ENCODE measurements at regions not wholly inside any gene's neighbourhood (a gene's known extent, or its start where the extent isn't known, plus 50 kb on each side); places are given as distances from the start of the nearest gene placed in this dataset.
"Not testable (repeated sequence)": the region's sequence is repeated elsewhere in the genome, so short reads cannot be mapped to it uniquely, and the experiment has no call there.

- FAIRE-seq = no peak
Observed at GRCh38 chr4:62640296-62640695, 1440.2 kb downstream of the ADGRL3 start.

DNA sequence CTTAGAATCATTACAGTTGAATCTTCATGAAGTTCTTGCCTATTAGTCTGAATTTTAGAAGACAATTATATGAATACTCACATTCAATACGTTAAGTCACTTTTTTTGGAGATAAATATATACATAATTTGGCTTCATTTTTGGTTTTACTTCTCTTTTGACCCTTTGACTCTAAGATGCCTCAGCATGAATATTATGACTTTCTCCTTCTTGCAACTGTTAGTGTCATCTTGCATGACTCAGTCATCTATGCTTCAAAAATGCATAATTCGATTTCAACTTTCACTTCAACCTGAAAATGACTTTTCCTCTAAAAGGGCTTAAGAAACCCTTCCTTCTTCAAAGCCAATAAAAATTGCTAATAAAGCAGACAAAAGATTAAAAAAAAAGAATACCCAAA is 1427.5 kb downstream of the ADGRL3 start:
- no peak for FAIRE-seq

DNA sequence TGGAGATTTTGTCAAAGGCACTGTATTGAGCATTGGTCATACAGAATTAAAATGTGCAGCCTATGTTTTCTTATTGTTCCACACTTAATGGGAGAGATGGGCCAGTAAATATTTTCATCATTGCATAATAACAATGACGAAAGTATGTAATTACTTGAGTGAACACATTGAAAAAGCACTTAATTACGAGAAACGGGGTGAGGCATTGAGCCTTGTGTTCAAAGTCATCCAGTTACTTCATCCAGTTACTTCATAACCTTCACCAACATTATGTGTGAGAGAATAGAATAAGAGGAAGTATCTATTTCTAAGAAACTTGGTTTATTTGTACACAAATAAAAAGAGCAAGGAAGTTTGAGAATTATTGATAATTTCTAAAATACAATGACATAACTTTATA is 1427.0 kb downstream of the ADGRL3 start:
- no peak for FAIRE-seq

DNA sequence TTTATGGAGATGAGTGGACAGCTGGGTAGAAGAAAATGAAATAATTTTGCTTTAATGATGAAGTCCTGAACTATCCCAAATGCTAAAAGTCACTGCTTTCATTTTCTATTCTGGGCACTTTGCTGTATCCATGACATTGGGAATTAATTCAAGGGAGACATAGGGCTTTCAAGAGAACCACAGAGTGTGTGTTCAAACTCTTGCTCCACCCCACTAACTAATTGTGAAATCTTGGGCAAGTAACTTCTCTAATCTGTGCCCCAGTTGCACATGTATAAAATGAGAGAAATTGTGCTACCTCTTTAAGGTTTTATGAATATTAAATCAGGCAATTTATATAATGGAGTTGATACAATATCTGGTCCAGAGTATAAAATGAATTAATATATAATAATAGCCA is 1422.0 kb downstream of the ADGRL3 start:
- FAIRE-seq = no peak

DNA sequence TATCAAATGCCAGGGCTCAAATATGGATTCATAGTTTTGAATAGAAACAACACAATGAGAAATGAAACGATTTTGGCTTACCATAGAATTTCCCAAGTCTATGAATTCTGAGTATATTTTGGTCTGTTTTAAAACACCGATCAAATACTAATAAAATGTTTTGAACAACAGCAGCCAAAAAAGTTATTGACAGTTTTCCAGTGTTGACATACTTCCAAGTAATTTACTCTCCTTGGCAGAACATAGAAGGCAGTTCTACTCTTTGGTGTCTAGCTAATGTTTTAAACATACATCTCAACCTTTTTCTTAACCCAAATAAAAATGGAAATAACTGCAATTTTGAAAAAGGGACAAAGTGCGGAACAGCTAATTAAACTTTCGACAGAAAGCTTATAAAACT is 1419.8 kb downstream of the ADGRL3 start:
- no peak for FAIRE-seq

GRCh38 chr4:62618042-62618441 is 1417.9 kb downstream of the ADGRL3 start:
- FAIRE-seq = no peak

DNA sequence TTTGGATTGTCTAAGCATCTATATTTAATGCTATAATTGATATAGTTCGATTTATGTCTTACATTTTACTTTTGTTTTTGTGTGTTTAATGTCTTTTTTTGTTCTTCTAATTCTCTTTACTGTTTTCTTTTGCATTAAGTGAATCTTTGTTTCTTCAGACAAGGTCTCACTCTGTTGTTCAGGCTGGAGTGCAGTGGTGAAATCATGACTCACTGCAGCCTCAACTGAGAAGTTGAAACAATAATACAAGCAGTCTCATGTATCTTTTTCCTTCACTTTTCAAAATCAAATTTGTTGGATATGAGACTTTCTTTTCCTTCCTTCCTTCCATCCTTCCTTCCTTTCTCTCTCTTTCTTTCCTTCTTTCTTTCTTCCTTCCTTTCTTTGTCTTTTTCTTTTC is 1401.6 kb downstream of the ADGRL3 start:
- no peak for FAIRE-seq

DNA sequence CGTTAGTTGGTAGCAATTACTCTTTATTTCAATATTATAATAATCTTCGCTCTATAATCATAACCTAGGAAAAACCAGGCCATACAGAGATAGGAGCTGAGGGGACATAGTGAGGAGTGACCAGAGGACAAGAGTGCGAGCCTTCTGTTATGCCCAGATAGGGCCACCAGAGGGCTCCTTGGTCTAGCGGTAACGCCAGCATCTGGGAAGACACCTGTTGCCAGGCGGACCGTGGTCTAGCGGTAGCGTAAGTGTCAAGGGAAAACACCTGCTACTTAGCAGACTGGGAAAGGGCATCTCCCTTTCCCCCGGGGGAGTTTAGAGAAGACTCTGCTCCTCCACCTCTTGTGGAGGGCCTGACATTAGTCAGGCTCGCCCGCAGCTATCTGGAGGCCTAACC is 1395.1 kb downstream of the ADGRL3 start:
- not testable (repeated sequence) for FAIRE-seq

GRCh38 chr4:62591756-62592155 is 1391.6 kb downstream of the ADGRL3 start:
- no peak for FAIRE-seq

DNA sequence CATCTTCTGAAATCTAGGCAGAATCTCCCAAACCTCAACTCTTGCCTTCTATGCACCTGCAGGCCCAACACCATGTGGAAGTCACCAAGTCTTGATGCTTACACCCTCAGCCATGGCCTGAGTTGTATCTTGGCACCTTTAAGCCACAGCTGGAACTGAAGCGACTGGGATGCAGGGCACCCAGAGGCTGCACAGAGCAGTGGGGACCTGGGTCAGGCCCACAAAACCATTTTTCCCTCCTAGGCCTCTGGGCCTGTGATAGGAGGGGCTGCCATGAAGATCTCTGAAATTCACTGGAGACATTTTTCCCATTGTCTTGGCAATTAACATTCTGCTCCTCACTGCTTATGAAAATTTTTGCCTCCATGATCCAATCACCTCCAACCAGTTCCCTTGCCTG is 1388.5 kb downstream of the ADGRL3 start:
- FAIRE-seq = no peak

DNA sequence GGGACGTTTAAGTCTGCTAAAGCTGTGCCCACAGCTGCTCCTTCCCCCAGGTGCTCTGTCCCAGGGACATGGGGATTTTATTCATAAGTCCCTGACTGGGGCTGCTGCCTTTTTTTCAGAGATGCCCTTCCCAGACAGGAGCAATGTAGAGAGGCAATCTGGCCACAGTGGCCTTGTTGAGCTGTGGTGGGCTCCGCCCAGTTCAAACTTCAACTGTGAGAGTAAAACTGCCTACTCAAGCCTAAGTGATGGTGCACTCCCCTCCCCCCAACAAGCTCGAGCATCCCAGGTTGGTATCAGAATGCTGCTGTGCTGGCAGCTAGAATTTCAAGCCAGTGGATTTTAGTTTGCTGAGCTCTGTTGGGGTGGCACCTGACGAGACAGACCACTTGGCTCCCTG is 1371.4 kb downstream of the ADGRL3 start:
- no peak for FAIRE-seq

DNA sequence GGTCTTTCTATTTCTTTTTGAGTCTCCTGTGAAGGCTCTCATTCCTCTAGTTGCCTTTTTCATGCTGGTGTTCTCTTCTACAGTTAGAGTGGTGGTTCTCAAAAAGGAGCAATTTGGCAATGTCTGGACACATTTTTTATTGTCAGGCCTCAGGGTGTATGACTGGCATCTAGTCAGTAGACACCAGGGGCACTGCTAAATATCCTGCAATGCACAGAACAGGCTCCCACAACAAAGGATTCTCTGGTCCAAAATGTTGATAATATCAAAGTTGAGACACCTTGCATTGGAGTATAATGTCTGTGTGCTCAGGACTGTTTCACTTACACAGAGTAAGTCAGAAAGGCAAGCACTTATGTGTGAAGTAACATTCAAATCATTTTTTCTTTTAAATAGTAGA is 1360.7 kb downstream of the ADGRL3 start:
- no peak for FAIRE-seq

GRCh38 chr4:62550121-62550520 is 1350.0 kb downstream of the ADGRL3 start:
- no peak for FAIRE-seq

- no peak for FAIRE-seq
Observed at GRCh38 chr4:62549601-62550000, 1349.5 kb downstream of the ADGRL3 start.

GRCh38 chr4:62548765-62549164 is 1348.6 kb downstream of the ADGRL3 start:
- no peak for FAIRE-seq

GRCh38 chr4:62548108-62548524 is 1348.0 kb downstream of the ADGRL3 start:
- no peak for FAIRE-seq

GRCh38 chr4:62544428-62544827 is 1344.3 kb downstream of the ADGRL3 start:
- no peak for FAIRE-seq

DNA sequence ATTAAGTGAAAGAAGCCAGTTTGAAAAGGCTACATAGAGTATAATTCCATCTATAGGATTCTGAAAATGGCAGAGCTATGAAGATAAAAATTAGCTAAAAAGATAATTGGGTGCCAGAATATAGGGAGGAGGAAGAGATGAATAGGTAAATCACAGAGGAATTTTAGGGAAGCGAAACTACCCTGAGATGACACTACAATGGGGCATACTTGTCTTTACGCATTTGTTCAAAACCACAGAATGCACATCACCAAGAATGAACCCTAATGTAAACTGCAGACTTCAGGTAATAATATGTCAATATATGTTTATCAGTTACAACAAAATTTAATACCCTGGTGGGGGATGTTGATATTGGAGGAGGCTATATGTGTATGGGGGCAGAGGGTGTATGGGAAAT is 1342.9 kb downstream of the ADGRL3 start:
- no peak for FAIRE-seq

- no peak for FAIRE-seq
Observed at GRCh38 chr4:62533573-62533972, 1333.4 kb downstream of the ADGRL3 start.

GRCh38 chr4:62531731-62532130 is 1331.6 kb downstream of the ADGRL3 start:
- no peak for FAIRE-seq

DNA sequence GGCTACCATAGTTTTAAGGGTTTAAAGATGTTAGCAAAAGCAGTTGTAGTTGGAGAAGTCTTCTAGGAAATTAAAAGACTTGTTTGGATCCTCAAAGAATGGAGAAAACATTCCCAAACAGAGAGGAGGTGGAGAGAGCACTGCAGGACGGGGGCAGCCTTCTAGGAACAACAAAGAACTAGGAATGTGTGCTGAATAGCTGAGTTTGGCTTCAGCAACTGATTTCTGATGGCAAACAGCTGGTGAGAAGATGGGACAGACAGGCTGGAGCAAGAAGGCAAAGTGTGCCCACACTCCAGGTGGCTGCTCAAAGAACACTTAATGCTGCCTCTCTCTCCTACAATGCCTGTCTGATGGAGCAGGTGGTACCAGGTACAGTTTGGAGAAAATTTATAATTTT is 1331.1 kb downstream of the ADGRL3 start:
- FAIRE-seq = no peak

GRCh38 chr4:62528874-62529273 is 1328.7 kb downstream of the ADGRL3 start:
- FAIRE-seq = no peak

DNA sequence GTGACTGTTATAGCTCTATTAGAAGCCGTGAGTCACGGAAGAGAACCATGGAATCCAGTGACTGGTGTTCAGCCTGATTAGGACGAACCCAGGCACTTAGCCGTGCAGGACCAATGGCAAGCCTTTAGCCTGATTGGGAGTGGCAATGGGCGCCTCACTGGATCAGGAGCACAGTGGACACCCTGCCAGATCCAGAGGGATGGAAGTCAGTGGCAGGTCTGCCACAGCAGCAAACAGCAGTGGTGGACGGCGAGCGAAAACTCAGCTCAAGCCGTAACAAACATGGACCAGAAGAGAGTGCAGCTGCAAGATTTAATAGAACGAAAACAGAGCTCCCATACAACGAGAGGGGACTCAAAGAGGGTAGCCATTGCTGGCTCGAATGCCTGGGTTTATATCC is 1326.5 kb downstream of the ADGRL3 start:
- no peak for FAIRE-seq

GRCh38 chr4:62523256-62523655 is 1323.1 kb downstream of the ADGRL3 start:
- FAIRE-seq = no peak

- no peak for FAIRE-seq
Observed at GRCh38 chr4:62522273-62522672, 1322.1 kb downstream of the ADGRL3 start.

- no peak for FAIRE-seq
Observed at GRCh38 chr4:62517716-62518115, 1317.6 kb downstream of the ADGRL3 start.

Data from endometrium (tissue), 2 donors.